Liver (tissue), 3 donors: ENCODE measurements at regions not wholly inside any gene's neighbourhood (a gene's known extent, or its start where the extent isn't known, plus 50 kb on each side); places are given as distances from the start of the nearest gene placed in this dataset.

Experiments used
- ATF3 ChIP-seq: IDR thresholded peaks from 2 replicates; pipeline ENCODE4 v1.6.1; 2016; ENCODE audit warnings: antibody characterized with exemption
- CTCF ChIP-seq: fragments of 150-350 bp; IDR thresholded peaks from 2 replicates; pipeline ENCODE4 v1.5.1; 2017; ENCODE audit warnings: improper control_type of control experiment, low read depth, low read length; ENCODE audit not compliant: missing input control
- EGR1 ChIP-seq, 2 donors: IDR thresholded peaks; 2 replicates each; pipeline ENCODE4 v1.6.1; 2016 to 2018; ENCODE audit warnings: antibody characterized with exemption in 2 of 2, low read depth in 2 of 2
- FOXA1 ChIP-seq: IDR thresholded peaks from 2 replicates; pipeline ENCODE4 v1.6.1; 2016; ENCODE audit warnings: antibody characterized with exemption
- GABPA ChIP-seq, 2 donors: IDR thresholded peaks in 1 of 2; conservative IDR thresholded peaks in 1 of 2; 2 replicates each; pipeline ENCODE4 v1.6.1; 2016; ENCODE audit warnings: antibody characterized with exemption in 2 of 2, mild to moderate bottlenecking in 1 of 2, moderate library complexity in 1 of 2
- MAX ChIP-seq: IDR thresholded peaks from 2 replicates; pipeline ENCODE4 v1.6.1; 2016; ENCODE audit warnings: antibody characterized with exemption
- NR2F2 ChIP-seq: IDR thresholded peaks from 2 replicates; pipeline ENCODE4 v1.6.1; 2016; ENCODE audit warnings: antibody characterized with exemption
- RAD21 ChIP-seq, 2 donors: IDR thresholded peaks; 2 replicates each; pipeline ENCODE4 v1.6.1; 2016; ENCODE audit warnings: antibody characterized with exemption in 2 of 2, mild to moderate bottlenecking in 2 of 2
- REST ChIP-seq: IDR thresholded peaks from 2 replicates; pipeline ENCODE4 v1.6.1; 2016; ENCODE audit warnings: antibody characterized with exemption, mild to moderate bottlenecking
- RXRA ChIP-seq, 2 donors: IDR thresholded peaks; 2 replicates each; pipeline ENCODE4 v1.6.1; 2017 to 2018; ENCODE audit warnings: antibody characterized with exemption in 2 of 2, mild to moderate bottlenecking in 1 of 2
- SP1 ChIP-seq: IDR thresholded peaks from 2 replicates; pipeline ENCODE4 v1.6.1; 2018; ENCODE audit warnings: antibody characterized with exemption, mild to moderate bottlenecking
- YY1 ChIP-seq: IDR thresholded peaks from 2 replicates; pipeline ENCODE4 v1.6.1; 2016; ENCODE audit warnings: antibody characterized with exemption, mild to moderate bottlenecking
- donor health status: healthy.
- donor health status: healthy.

GRCh38 chr5:38060354-38060753 lies 198.0 kb upstream of the EGFLAM start:
- TF ChIP-seq RAD21 (IDR thresholded peaks at IDR 0.05) = no peak
- no peak for TF ChIP-seq MAX
- no peak for TF ChIP-seq CTCF
- TF ChIP-seq REST = no peak
- no peak for TF ChIP-seq EGR1 (IDR thresholded peaks at IDR 0.05; ENCODE audit: low read depth in 2 of 2)
- TF ChIP-seq RXRA (IDR thresholded peaks at IDR 0.05) = no peak
- no peak for TF ChIP-seq YY1
- TF ChIP-seq NR2F2 = no peak
- no peak for TF ChIP-seq ATF3
- no peak for TF ChIP-seq GABPA (IDR thresholded peaks at IDR 0.05 in 1 of 2, conservative IDR thresholded peaks at IDR 0.05 in 1 of 2)
- TF ChIP-seq SP1 = no peak
- TF ChIP-seq FOXA1 = no peak
